ENCODE measurements at regions not wholly inside any gene's neighbourhood (a gene's known extent, or its start where the extent isn't known, plus 50 kb on each side); places are given as distances from the start of the nearest gene placed in this dataset.

DNA sequence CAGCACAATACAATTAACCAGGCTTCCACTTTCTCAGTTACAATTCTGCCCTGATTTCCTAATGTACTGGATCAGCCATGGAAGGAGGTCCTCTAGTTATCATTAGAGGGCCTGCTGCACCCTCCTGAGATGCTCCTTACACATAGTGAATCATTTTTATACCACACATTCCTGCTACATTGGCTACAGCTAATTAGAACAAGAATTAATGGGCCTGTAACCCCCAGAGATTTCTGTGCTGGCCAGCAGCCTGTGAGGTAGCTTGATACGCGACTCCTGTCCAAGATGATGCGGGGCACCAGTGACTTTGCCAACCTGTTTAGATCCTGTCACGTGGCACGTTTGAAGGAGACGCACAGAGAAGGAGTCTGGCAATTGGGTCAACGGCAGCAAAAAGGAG, 422.8 kb downstream of the EPM2A start:
- no peak for TF ChIP-seq EP300 (IDR thresholded peaks at IDR 0.05; ENCODE audit: borderline replicate concordance)
- TF ChIP-seq ZBTB7A (IDR thresholded peaks at IDR 0.05; ENCODE audit: low read depth): no peak
- no peak for TF ChIP-seq TAF1 (IDR thresholded peaks at IDR 0.05; ENCODE audit: low read depth)
- TF ChIP-seq, protein P1, sequence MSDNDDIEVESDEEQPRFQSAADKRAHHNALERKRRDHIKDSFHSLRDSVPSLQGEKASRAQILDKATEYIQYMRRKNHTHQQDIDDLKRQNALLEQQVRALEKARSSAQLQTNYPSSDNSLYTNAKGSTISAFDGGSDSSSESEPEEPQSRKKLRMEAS (IDR thresholded peaks at IDR 0.05): no peak
- no peak for TF ChIP-seq NFIC (IDR thresholded peaks at IDR 0.05)
- no peak for TF ChIP-seq TEAD4 (IDR thresholded peaks at IDR 0.05)
- no peak for TF ChIP-seq REST (IDR thresholded peaks at IDR 0.05; ENCODE audit: low read depth)
- TF ChIP-seq EGR1 (IDR thresholded peaks at IDR 0.05): no peak
- TF ChIP-seq, protein P2, sequence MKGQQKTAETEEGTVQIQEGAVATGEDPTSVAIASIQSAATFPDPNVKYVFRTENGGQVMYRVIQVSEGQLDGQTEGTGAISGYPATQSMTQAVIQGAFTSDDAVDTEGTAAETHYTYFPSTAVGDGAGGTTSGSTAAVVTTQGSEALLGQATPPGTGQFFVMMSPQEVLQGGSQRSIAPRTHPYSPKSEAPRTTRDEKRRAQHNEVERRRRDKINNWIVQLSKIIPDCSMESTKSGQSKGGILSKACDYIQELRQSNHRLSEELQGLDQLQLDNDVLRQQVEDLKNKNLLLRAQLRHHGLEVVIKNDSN (IDR thresholded peaks at IDR 0.05): no peak
- TF ChIP-seq CREB1 (IDR thresholded peaks at IDR 0.05; ENCODE audit: low read depth): no peak
- no peak for TF ChIP-seq FOXM1 (IDR thresholded peaks at IDR 0.05; ENCODE audit: borderline replicate concordance, low read depth)
- no peak for TF ChIP-seq TCF12 (IDR thresholded peaks at IDR 0.05; ENCODE audit: low read depth)
- TF ChIP-seq RAD21 (IDR thresholded peaks at IDR 0.05; ENCODE audit: low read depth): no peak
- no peak for TF ChIP-seq CEBPB (IDR thresholded peaks at IDR 0.05)
- TF ChIP-seq YY1 (IDR thresholded peaks at IDR 0.05; ENCODE audit: low read depth): no peak

DNA sequence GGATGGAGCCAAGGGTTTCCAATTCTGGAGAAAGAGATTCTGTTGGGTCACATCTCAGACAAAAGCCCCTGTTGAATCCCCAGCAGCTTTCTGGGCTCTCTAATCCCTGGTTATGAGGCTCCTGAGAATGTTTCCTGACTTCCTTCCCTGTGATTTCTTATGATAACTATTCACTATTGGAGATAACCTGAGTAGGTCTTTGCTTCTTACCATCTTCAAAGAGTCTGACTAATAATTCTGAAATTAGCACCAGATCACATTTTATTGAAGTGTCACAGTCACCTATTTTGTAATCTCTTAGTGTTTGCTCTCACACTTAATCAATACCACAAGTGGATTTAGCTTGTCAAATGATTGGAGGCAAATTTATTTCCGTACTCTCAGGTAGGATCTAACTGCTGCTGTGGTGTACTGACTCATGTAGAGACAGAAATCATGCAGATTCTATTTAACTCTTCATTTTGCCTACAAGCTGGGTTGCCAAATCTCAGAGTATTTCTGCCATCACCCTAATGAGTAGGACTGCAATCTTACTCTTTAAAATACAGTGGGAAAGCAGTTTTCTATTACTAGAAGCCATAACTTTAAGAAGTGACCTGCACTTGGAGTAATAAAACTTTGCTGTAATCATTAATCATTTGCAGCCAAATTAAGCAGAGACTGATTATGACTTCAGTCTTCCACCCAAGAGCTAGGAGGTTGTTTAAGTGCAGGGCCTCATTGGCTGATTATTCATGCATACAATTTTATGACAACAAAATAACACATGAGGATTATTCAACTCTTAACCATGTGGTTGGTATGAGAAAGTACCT, 422.1 kb downstream of the EPM2A start:
- TF ChIP-seq TAF1 (IDR thresholded peaks at IDR 0.05; ENCODE audit: low read depth) (no peak), ZBTB7A (IDR thresholded peaks at IDR 0.05; ENCODE audit: low read depth) (no peak), YY1 (IDR thresholded peaks at IDR 0.05; ENCODE audit: low read depth) (no peak), REST (IDR thresholded peaks at IDR 0.05; ENCODE audit: low read depth) (no peak), CEBPB (IDR thresholded peaks at IDR 0.05) (no peak), NFIC (IDR thresholded peaks at IDR 0.05) (no peak), EGR1 (IDR thresholded peaks at IDR 0.05) (no peak), RAD21 (IDR thresholded peaks at IDR 0.05; ENCODE audit: low read depth) (no peak), CREB1 (IDR thresholded peaks at IDR 0.05; ENCODE audit: low read depth) (no peak), EP300 (IDR thresholded peaks at IDR 0.05; ENCODE audit: borderline replicate concordance) (no peak), TCF12 (IDR thresholded peaks at IDR 0.05; ENCODE audit: low read depth) (no peak), FOXM1 (IDR thresholded peaks at IDR 0.05; ENCODE audit: borderline replicate concordance, low read depth) (no peak), TEAD4 (IDR thresholded peaks at IDR 0.05) (no peak)
- TF ChIP-seq, protein P2 (IDR thresholded peaks at IDR 0.05): no peak
- TF ChIP-seq, protein P1 (IDR thresholded peaks at IDR 0.05): no peak

GRCh38 chr6:145315982-145316600, 419.2 kb downstream of the EPM2A start:
- TF ChIP-seq TCF12 (IDR thresholded peaks at IDR 0.05; ENCODE audit: low read depth): no peak
- no peak for TF ChIP-seq YY1 (IDR thresholded peaks at IDR 0.05; ENCODE audit: low read depth)
- TF ChIP-seq RAD21 (IDR thresholded peaks at IDR 0.05; ENCODE audit: low read depth): no peak
- TF ChIP-seq TAF1 (IDR thresholded peaks at IDR 0.05; ENCODE audit: low read depth): no peak
- no peak for TF ChIP-seq FOXM1 (IDR thresholded peaks at IDR 0.05; ENCODE audit: borderline replicate concordance, low read depth)
- no peak for TF ChIP-seq ZBTB7A (IDR thresholded peaks at IDR 0.05; ENCODE audit: low read depth)
- no peak for TF ChIP-seq CEBPB (IDR thresholded peaks at IDR 0.05)

DNA sequence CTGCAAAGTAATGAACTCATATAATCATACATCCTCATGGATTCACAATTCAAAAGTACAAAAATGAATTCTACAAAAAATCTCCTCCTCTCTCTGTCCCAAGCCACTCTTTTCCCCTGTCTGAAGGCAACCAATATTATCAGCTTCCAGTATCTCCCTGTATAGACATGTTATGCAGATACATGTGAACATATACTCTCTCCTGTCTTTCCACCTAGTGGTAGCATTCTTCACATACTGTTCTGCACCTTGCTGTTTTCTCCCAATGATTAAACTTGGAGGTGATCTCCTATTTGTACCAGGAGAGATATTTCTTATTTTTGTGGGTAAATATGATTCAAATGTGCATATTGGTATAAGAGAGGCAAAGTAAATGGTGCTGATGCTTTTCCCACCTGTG, 416.4 kb downstream of the EPM2A start:
- TF ChIP-seq, protein P2 (IDR thresholded peaks at IDR 0.05): no peak
- no peak for TF ChIP-seq EP300 (IDR thresholded peaks at IDR 0.05; ENCODE audit: borderline replicate concordance)
- TF ChIP-seq YY1 (IDR thresholded peaks at IDR 0.05; ENCODE audit: low read depth): no peak
- no peak for TF ChIP-seq EGR1 (IDR thresholded peaks at IDR 0.05)

DNA sequence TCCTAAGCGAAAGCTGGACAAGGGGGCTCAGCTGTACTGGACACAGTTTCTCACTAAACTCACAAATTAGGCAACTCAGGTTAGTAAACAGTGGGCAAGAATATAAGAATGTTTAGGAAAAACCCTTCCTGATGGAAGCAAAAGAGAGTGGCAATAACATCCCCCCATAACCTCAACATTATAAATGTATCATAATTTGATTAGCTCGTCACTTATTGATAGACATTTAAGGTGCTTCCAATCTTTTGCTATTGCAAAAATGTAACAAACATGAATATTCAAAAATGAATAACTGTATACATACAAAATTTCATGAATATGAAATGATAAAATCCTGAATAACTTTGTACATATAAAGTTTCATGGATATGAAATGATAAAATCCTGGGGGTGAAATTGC, 415.7 kb downstream of the EPM2A start:
- TF ChIP-seq TAF1 (IDR thresholded peaks at IDR 0.05; ENCODE audit: low read depth): no peak
- TF ChIP-seq, protein P1 (IDR thresholded peaks at IDR 0.05): no peak
- TF ChIP-seq NFIC (IDR thresholded peaks at IDR 0.05): no peak
- no peak for TF ChIP-seq ZBTB7A (IDR thresholded peaks at IDR 0.05; ENCODE audit: low read depth)
- no peak for TF ChIP-seq REST (IDR thresholded peaks at IDR 0.05; ENCODE audit: low read depth)
- no peak for TF ChIP-seq YY1 (IDR thresholded peaks at IDR 0.05; ENCODE audit: low read depth)
- TF ChIP-seq, protein P2 (IDR thresholded peaks at IDR 0.05): no peak
- no peak for TF ChIP-seq CREB1 (IDR thresholded peaks at IDR 0.05; ENCODE audit: low read depth)
- TF ChIP-seq RAD21 (IDR thresholded peaks at IDR 0.05; ENCODE audit: low read depth): no peak
- TF ChIP-seq EP300 (IDR thresholded peaks at IDR 0.05; ENCODE audit: borderline replicate concordance): no peak
- no peak for TF ChIP-seq TCF12 (IDR thresholded peaks at IDR 0.05; ENCODE audit: low read depth)
- no peak for TF ChIP-seq CEBPB (IDR thresholded peaks at IDR 0.05)
- no peak for TF ChIP-seq FOXM1 (IDR thresholded peaks at IDR 0.05; ENCODE audit: borderline replicate concordance, low read depth)
- no peak for TF ChIP-seq EGR1 (IDR thresholded peaks at IDR 0.05)
- TF ChIP-seq TEAD4 (IDR thresholded peaks at IDR 0.05): no peak
